ENCODE measurements at regions not wholly inside any gene's neighbourhood (a gene's known extent, or its start where the extent isn't known, plus 50 kb on each side); places are given as distances from the start of the nearest gene placed in this dataset.

DNA sequence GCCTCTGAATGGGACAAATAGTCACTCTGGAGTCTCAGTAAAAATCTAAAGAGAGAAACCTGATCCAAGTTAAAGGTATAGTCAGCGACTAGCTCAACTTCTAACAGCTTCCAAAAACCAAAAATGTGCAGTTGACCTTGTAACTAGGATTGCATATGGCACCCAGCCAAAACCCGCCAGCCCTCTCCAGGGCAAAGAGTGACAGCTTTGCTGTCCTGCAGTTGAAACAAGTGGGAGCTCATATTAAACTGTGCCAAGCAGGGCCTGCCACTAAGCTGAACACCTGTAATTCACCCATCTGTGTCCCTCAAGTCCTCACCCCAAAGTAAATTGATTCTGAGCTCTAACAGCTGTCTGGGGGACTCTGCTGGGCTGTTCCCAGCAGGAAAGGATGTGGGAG, 695.3 kb downstream of the MAFB start:
- H4K20me1 ChIP-seq (ENCODE audit: insufficient read depth), result no peaks in the 10 kb centered on the region
- no peaks in the 10 kb centered on the region for H3K9me2 ChIP-seq (ENCODE audit: insufficient read depth)
- no peak for DNase-seq
- H3K4me3 ChIP-seq, result no peak overlapping the region
- H3K9ac ChIP-seq, result no peak overlapping the region
- H3K9me3 ChIP-seq (ENCODE audit: low read depth), result no peaks in the 10 kb centered on the region
- H3K4me1 ChIP-seq (ENCODE audit: insufficient read depth), result no peaks in the 10 kb centered on the region
- no peak overlapping the region for H3K4me2 ChIP-seq (ENCODE audit: unreplicated experiment)
- TF ChIP-seq EZH2phosphoT487 (IDR thresholded peaks at IDR 0.05; ENCODE audit: insufficient read depth, low read depth) (no peak), EZH2 (IDR thresholded peaks at IDR 0.05; ENCODE audit: insufficient read depth, poor library complexity, severe bottlenecking) (no peak)
- no peaks in the 10 kb centered on the region for H3F3A ChIP-seq (ENCODE audit: insufficient read depth)
- no peak overlapping the region for H2AFZ ChIP-seq
- H3K79me2 ChIP-seq (ENCODE audit: insufficient read depth), result no peaks in the 10 kb centered on the region
- WGBS, 2 experiments (ENCODE audit: low coverage in 1 of 2, low lambda C conversion rate in 2 of 2, missing lambda C conversion rate in 2 of 2), result 47 to 53% methylated on average over 2 of the region's 2 CpGs
- no peak overlapping the region for H3K27ac ChIP-seq
- H3K36me3 ChIP-seq (ENCODE audit: low read depth), result no peaks in the 10 kb centered on the region
- in situ Hi-C loops (cut with MboI), result loop anchor here (25.0 kb wide), 1 partner anchor 1094 kb away; no protein-coding TSS in a partner anchor
- no peaks in the 10 kb centered on the region for H3K27me3 ChIP-seq (replicated peaks; ENCODE audit: insufficient read depth)

DNA sequence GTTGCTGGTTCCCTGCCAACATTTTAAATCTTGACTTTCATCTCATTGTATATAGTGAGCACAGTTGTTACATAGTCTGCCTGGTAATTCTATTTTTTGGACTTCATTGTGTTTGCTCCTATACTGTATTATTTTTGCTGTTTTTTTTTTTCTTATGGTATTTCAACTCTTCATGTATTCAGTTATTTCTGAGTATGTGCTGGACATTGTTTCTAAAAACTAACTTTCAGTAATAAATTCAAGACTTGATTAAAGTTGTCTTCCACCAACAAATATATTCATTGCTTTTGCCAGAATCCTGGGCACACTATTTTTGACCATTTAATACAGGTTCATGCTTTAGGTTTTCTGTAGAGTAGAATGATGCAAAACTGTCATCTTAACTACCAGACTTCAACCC, 698.3 kb downstream of the MAFB start:
- Histone ChIP-seq H3K4me2 (ENCODE audit: unreplicated experiment) (no peak overlapping the region), H4K20me1 (ENCODE audit: insufficient read depth) (no peaks in the 10 kb centered on the region), H3K4me3 (no peak overlapping the region), H3K79me2 (ENCODE audit: insufficient read depth) (no peaks in the 10 kb centered on the region), H3K27ac (no peak overlapping the region), H3K9ac (no peak overlapping the region), H3K9me2 (ENCODE audit: insufficient read depth) (no peaks in the 10 kb centered on the region), H3F3A (ENCODE audit: insufficient read depth) (0 out of 2 replicates have a peak, but pooled peaks cover 6% of the 10 kb centered on the region), H3K9me3 (ENCODE audit: low read depth) (no peaks in the 10 kb centered on the region), H2AFZ (no peak overlapping the region), H3K4me1 (ENCODE audit: insufficient read depth) (peaks cover 13% of the 10 kb centered on the region), H3K27me3 (replicated peaks; ENCODE audit: insufficient read depth) (no peaks in the 10 kb centered on the region), H3K36me3 (ENCODE audit: low read depth) (no peaks in the 10 kb centered on the region)
- in situ Hi-C loops (cut with MboI), result loop anchor here (25.0 kb wide), 1 partner anchor 1097 kb away; no protein-coding TSS in a partner anchor
- no peak for TF ChIP-seq EZH2phosphoT487 (IDR thresholded peaks at IDR 0.05; ENCODE audit: insufficient read depth, low read depth)
- no peak for TF ChIP-seq EZH2 (IDR thresholded peaks at IDR 0.05; ENCODE audit: insufficient read depth, poor library complexity, severe bottlenecking)
- no peak for DNase-seq

DNA sequence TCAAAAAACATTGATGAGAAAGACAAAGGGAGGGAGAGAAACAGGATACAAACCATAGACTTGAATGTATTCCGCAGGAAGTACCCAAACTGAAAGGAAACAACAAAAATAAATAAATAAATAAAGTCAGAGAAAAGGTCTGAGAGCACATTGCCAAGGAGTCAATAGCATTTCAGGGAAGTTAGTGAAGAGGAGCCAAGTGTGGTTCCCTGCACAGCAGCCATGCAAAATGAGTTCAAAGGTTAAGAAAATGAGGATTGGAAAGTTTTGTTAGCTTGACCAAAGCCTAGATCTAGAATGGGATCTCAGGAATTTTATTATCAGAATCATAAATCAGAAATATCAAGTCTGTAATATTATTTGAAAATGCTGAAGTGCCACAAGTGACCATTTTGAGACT, 700.0 kb downstream of the MAFB start:
- H3K79me2 ChIP-seq (ENCODE audit: insufficient read depth), result no peaks in the 10 kb centered on the region
- TF ChIP-seq EZH2 (IDR thresholded peaks at IDR 0.05; ENCODE audit: insufficient read depth, poor library complexity, severe bottlenecking) (no peak), EZH2phosphoT487 (IDR thresholded peaks at IDR 0.05; ENCODE audit: insufficient read depth, low read depth) (no peak)
- peaks cover 13% of the 10 kb centered on the region for H3K4me1 ChIP-seq (ENCODE audit: insufficient read depth)
- no peaks in the 10 kb centered on the region for H4K20me1 ChIP-seq (ENCODE audit: insufficient read depth)
- no peaks in the 10 kb centered on the region for H3K9me2 ChIP-seq (ENCODE audit: insufficient read depth)
- 0 out of 2 replicates have a peak, but pooled peaks cover 8% of the 10 kb centered on the region for H3F3A ChIP-seq (ENCODE audit: insufficient read depth)
- no peak overlapping the region for H2AFZ ChIP-seq
- H3K4me3 ChIP-seq, result no peak overlapping the region
- in situ Hi-C loops (cut with MboI), result loop anchor here (25.0 kb wide), 1 partner anchor 1098 kb away; no protein-coding TSS in a partner anchor
- no peaks in the 10 kb centered on the region for H3K9me3 ChIP-seq (ENCODE audit: low read depth)
- no peak overlapping the region for H3K27ac ChIP-seq
- 0% methylated on average over 1 of the region's 1 CpG for WGBS, 2 experiments (ENCODE audit: low coverage in 1 of 2, low lambda C conversion rate in 2 of 2, missing lambda C conversion rate in 2 of 2)
- no peak overlapping the region for H3K9ac ChIP-seq
- DNase-seq, result no peak
- no peak overlapping the region for H3K4me2 ChIP-seq (ENCODE audit: unreplicated experiment)
- H3K27me3 ChIP-seq (replicated peaks; ENCODE audit: insufficient read depth), result no peaks in the 10 kb centered on the region
- no peaks in the 10 kb centered on the region for H3K36me3 ChIP-seq (ENCODE audit: low read depth)

DNA sequence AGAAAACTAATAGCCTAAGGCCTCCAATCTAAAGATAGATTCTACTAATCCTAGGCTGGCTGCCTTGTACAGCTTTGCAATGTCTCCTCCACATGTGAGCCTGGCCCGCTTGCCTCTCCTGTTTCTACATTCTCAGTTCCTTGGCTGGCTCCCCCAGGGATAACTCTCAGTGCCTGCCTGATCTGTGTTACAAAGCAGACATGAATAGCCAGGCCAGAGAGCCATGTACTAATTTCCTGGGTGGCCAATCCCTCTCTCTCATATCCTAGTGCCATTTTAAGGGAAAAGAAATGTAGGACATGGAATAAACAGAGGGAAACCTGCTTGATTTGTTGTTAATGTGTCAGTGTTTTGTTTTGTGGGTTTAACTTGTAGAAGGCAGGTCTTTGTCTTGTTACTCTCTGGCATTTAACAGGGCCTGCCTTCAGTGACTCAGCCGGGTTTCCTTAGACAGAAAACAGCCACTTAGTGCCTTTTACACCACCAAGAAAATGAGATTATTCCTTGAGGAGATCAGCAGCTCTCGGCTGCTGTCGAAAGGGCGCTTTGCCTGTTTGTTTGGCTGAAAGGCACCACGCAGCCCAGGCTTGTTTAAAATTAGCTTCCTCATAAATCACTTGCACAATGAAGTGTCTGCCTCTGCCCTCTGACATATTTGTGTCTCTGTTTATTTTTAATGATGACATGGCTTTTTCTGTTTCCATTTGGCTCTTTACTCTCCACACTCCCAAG, 702.7 kb downstream of the MAFB start:
- Histone ChIP-seq H3F3A (ENCODE audit: insufficient read depth) (0 out of 2 replicates have a peak, but pooled peaks cover 8% of the 10 kb centered on the region), H3K4me1 (ENCODE audit: insufficient read depth) (peaks cover 13% of the 10 kb centered on the region), H3K79me2 (ENCODE audit: insufficient read depth) (no peaks in the 10 kb centered on the region), H3K9ac (peak overlapping the region; percentile 39), H3K9me2 (ENCODE audit: insufficient read depth) (no peaks in the 10 kb centered on the region), H2AFZ (peak overlapping the region; percentile 66), H3K27ac (peak overlapping the region; percentile 49), H3K27me3 (replicated peaks; ENCODE audit: insufficient read depth) (no peaks in the 10 kb centered on the region), H4K20me1 (ENCODE audit: insufficient read depth) (no peaks in the 10 kb centered on the region), H3K36me3 (ENCODE audit: low read depth) (no peaks in the 10 kb centered on the region), H3K4me2 (ENCODE audit: unreplicated experiment) (peak overlapping the region; percentile 61), H3K4me3 (no peak overlapping the region), H3K9me3 (ENCODE audit: low read depth) (no peaks in the 10 kb centered on the region)
- DNase-seq, result peak; percentile 74
- TF ChIP-seq EZH2 (IDR thresholded peaks at IDR 0.05; ENCODE audit: insufficient read depth, poor library complexity, severe bottlenecking), result no peak
- no peak for TF ChIP-seq EZH2phosphoT487 (IDR thresholded peaks at IDR 0.05; ENCODE audit: insufficient read depth, low read depth)
- WGBS, 2 experiments (ENCODE audit: low coverage in 1 of 2, low lambda C conversion rate in 2 of 2, missing lambda C conversion rate in 2 of 2), result 6 to 11% methylated on average over 6 of the region's 6 CpGs
- in situ Hi-C loops (cut with MboI), result loop anchor here (25.0 kb wide), 1 partner anchor 1101 kb away; no protein-coding TSS in a partner anchor
